ENCODE measurements at regions not wholly inside any gene's neighbourhood (a gene's known extent, or its start where the extent isn't known, plus 50 kb on each side); places are given as distances from the start of the nearest gene placed in this dataset.

DNA sequence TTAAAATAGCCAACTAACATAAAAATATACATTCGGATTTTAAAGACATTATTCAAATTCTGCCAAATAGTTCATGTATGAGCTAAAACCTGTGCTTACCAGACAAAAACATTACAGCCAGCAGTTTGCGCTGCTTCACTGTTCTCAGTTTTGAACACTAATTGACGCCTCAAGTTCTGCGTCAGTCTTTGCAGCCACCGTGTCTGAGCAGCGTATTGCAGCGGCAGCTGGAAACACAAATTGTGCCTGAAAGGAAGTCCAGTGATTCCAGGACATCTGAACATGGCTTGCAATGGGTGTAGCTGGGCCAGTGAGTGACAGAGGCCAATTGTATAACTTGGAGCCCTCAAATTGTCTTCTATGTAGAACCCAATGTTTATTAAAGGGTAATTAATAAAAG lies 267.6 kb downstream of the TFCP2L1 start:
- TF ChIP-seq, protein P1, sequence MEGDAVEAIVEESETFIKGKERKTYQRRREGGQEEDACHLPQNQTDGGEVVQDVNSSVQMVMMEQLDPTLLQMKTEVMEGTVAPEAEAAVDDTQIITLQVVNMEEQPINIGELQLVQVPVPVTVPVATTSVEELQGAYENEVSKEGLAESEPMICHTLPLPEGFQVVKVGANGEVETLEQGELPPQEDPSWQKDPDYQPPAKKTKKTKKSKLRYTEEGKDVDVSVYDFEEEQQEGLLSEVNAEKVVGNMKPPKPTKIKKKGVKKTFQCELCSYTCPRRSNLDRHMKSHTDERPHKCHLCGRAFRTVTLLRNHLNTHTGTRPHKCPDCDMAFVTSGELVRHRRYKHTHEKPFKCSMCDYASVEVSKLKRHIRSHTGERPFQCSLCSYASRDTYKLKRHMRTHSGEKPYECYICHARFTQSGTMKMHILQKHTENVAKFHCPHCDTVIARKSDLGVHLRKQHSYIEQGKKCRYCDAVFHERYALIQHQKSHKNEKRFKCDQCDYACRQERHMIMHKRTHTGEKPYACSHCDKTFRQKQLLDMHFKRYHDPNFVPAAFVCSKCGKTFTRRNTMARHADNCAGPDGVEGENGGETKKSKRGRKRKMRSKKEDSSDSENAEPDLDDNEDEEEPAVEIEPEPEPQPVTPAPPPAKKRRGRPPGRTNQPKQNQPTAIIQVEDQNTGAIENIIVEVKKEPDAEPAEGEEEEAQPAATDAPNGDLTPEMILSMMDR (conservative IDR thresholded peaks at IDR 0.05 in 1 of 2, IDR thresholded peaks at IDR 0.05 in 1 of 2; ENCODE audit: extremely low read depth in 1 of 2, insufficient read depth in 1 of 2, low read depth in 1 of 2, low read length in 2 of 2) = no peak
- TF ChIP-seq EZH2 (IDR thresholded peaks at IDR 0.05; ENCODE audit: borderline replicate concordance, low read length) = no peak

Data from mammary epithelial cell (primary cell).